GM12872 (cell line): ENCODE measurements at regions not wholly inside any gene's neighbourhood (a gene's known extent, or its start where the extent isn't known, plus 50 kb on each side); places are given as distances from the start of the nearest gene placed in this dataset.

Experiments used
- CTCF ChIP-seq: IDR thresholded peaks from 3 replicates; pipeline ENCODE4 v1.5.1; 2011; ENCODE audit warnings: low read depth, mild to moderate bottlenecking, low read length, moderate library complexity; ENCODE audit not compliant: insufficient read depth

- no peak for TF ChIP-seq CTCF
Observed at GRCh38 chr19:31223740-31224534, 125.3 kb downstream of the TSHZ3 start.

DNA sequence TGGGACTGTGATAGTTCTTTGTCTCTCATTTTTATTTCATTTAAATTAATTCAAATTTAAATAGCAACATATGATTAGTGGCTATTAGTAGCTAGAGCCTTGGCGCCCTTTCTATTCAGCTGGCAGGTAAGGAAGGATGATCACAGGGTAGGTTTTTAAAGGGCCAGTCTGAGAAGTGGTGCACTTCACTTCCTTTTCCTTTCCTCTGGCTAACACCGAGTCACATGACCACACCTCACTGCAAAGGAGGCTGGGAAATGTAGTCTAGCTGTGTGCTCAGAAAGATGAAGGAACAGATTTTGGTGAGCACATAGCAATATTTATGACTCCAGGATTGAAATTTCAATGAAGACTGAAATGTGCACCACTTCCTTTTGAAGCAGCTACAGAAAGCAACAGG is 128.7 kb downstream of the TSHZ3 start:
- no peak for TF ChIP-seq CTCF

- TF ChIP-seq CTCF = no peak
Observed at GRCh38 chr19:31214997-31215396, 134.2 kb downstream of the TSHZ3 start.

- no peak for TF ChIP-seq CTCF
Observed at GRCh38 chr19:31214086-31214485, 135.2 kb downstream of the TSHZ3 start.

- TF ChIP-seq CTCF = no peak
Observed at GRCh38 chr19:31211088-31211487, 138.1 kb downstream of the TSHZ3 start.

DNA sequence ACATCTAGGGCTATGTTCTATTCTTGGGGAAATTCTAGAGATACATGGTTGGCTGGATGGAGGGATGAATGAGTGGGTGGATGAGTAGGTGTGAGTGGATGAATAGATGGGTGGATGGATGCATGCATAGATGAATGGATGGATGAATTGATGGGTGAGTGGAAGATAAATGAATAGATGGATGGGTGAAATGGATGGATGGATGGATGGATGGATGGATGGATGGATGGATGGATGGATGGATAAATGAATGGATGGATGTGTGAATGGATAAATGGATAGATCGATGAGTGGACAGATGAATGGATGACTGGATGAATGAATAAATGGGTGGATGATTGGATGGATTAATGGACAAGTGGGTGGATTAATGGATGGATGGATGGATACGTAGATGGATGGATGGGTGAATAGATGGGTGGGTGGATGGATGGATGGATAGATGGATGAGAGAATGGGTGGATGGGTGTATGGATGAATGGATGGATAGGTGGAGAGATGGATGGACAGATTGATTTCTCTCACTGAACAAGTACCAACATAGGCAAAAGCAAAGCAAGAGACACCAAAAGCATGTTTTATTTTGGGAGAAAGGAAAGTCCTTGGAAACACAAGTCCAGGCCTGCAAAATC is 143.2 kb downstream of the TSHZ3 start:
- no peak for TF ChIP-seq CTCF

DNA sequence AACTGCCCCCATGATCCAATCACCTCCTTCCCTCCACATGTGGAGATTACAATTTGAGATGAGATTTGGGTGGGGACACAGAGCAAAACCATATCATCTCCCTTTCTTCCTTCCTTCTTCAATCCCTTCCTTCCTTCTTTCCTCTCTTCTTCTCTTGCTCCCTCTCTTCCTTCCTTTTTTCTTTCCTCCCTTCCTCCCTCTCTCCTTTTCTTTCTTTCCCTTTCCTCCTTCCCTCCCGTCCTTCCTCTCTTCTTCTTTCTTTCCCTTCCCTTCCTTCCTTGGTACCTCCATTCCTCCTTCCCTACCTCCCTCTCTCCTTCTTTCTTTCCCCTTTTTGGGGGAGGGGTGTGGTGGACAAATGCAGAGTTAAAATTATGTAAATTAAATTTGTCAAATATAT is 145.1 kb downstream of the TSHZ3 start:
- no peak for TF ChIP-seq CTCF
